Liver (tissue), 8 donors: ENCODE measurements at regions not wholly inside any gene's neighbourhood (a gene's known extent, or its start where the extent isn't known, plus 50 kb on each side); places are given as distances from the start of the nearest gene placed in this dataset.

Experiments used
- DNase-seq: peaks from one replicate; pipeline ENCODE4 v3.0.0-alpha.2; 2017; ENCODE audit warnings: low spot score
- H3K27ac ChIP-seq, 2 donors: one replicate each; pipeline ENCODE4 v1.7.0; 2013; ENCODE audit warnings: inconsistent platforms in 2 of 2, low read length in 2 of 2, control low read depth in 1 of 2, low read depth in 1 of 2, mild to moderate bottlenecking in 1 of 2
- H3K27me3 ChIP-seq, 4 donors: one replicate each; pipeline versions ENCODE4 v1.6.1 to v1.7.0; 2013; ENCODE audit warnings: low read length in 3 of 4, inconsistent platforms in 1 of 4, mild to moderate bottlenecking in 1 of 4, moderate library complexity in 1 of 4; ENCODE audit not compliant: control insufficient read depth in 4 of 4, insufficient read depth in 4 of 4
- H3K36me3 ChIP-seq, 4 donors: one replicate each; pipeline versions ENCODE4 v1.6.1 to v1.7.0; 2013; ENCODE audit warnings: low read length in 3 of 4, mild to moderate bottlenecking in 3 of 4, low read depth in 1 of 4, moderate library complexity in 1 of 4; ENCODE audit not compliant: control insufficient read depth in 4 of 4, insufficient read depth in 3 of 4
- H3K4me1 ChIP-seq, 4 donors: one replicate each; pipeline versions ENCODE4 v1.6.1 to v1.7.0; 2013; ENCODE audit warnings: low read length in 3 of 4, mild to moderate bottlenecking in 3 of 4, moderate library complexity in 1 of 4; ENCODE audit not compliant: control insufficient read depth in 4 of 4, insufficient read depth in 4 of 4
- H3K4me3 ChIP-seq, 3 donors: one replicate each; pipeline versions ENCODE4 v1.6.1 to v1.7.0; 2013; ENCODE audit warnings: low read length in 3 of 3, control low read depth in 1 of 3, low read depth in 1 of 3, mild to moderate bottlenecking in 1 of 3
- H3K9ac ChIP-seq, 2 donors: one replicate each; pipeline ENCODE4 v1.7.0; 2013; ENCODE audit warnings: low read length in 2 of 2, mild to moderate bottlenecking in 2 of 2, moderate library complexity in 2 of 2, control low read depth in 1 of 2, low read depth in 1 of 2
- H3K9me3 ChIP-seq, 4 donors: one replicate each; pipeline versions ENCODE4 v1.6.1 to v1.7.0; 2013; ENCODE audit warnings: low read length in 3 of 4; ENCODE audit not compliant: control insufficient read depth in 4 of 4
- EGR1 ChIP-seq, 2 donors: IDR thresholded peaks; 2 replicates each; pipeline ENCODE4 v1.6.1; 2016 to 2018; ENCODE audit warnings: antibody characterized with exemption in 2 of 2, low read depth in 2 of 2
- FOXA1 ChIP-seq: IDR thresholded peaks from 2 replicates; pipeline ENCODE4 v1.6.1; 2016; ENCODE audit warnings: antibody characterized with exemption
- FOXA2 ChIP-seq: IDR thresholded peaks from 2 replicates; pipeline ENCODE4 v1.6.1; 2016; ENCODE audit warnings: antibody characterized with exemption
- GABPA ChIP-seq, 2 donors: IDR thresholded peaks in 1 of 2; conservative IDR thresholded peaks in 1 of 2; 2 replicates each; pipeline ENCODE4 v1.6.1; 2016; ENCODE audit warnings: antibody characterized with exemption in 2 of 2, mild to moderate bottlenecking in 1 of 2, moderate library complexity in 1 of 2
- HNF4A ChIP-seq, 2 donors: conservative IDR thresholded peaks; 2 replicates each; pipeline ENCODE4 v1.6.1; 2016; ENCODE audit warnings: antibody characterized with exemption in 2 of 2, mild to moderate bottlenecking in 2 of 2
- HNF4G ChIP-seq: IDR thresholded peaks from 2 replicates; pipeline ENCODE4 v1.6.1; 2016; ENCODE audit warnings: antibody characterized with exemption
- JUND ChIP-seq, 2 donors: IDR thresholded peaks; 2 replicates each; pipeline ENCODE4 v1.6.1; 2016; ENCODE audit warnings: antibody characterized with exemption in 2 of 2
- RAD21 ChIP-seq, 2 donors: IDR thresholded peaks; 2 replicates each; pipeline ENCODE4 v1.6.1; 2016; ENCODE audit warnings: antibody characterized with exemption in 2 of 2, mild to moderate bottlenecking in 2 of 2
- RXRA ChIP-seq, 2 donors: IDR thresholded peaks; 2 replicates each; pipeline ENCODE4 v1.6.1; 2017 to 2018; ENCODE audit warnings: antibody characterized with exemption in 2 of 2, mild to moderate bottlenecking in 1 of 2
- SP1 ChIP-seq: IDR thresholded peaks from 2 replicates; pipeline ENCODE4 v1.6.1; 2018; ENCODE audit warnings: antibody characterized with exemption, mild to moderate bottlenecking
- TAF1 ChIP-seq: conservative IDR thresholded peaks from 2 replicates; pipeline ENCODE4 v1.6.1; 2016; ENCODE audit warnings: antibody characterized with exemption, mild to moderate bottlenecking
- YY1 ChIP-seq: IDR thresholded peaks from 2 replicates; pipeline ENCODE4 v1.6.1; 2016; ENCODE audit warnings: antibody characterized with exemption, mild to moderate bottlenecking
- WGBS: extraction: QIAGEN DNeasy Blood & Tissue Kit; methylation state at CpG from one replicate; pipeline ENCODE4 v1.1.7; 2013; 5-methylcytosine and 5-hydroxymethylcytosine counted together
- TF ChIP-seq, protein P1 (sequence below): IDR thresholded peaks from 2 replicates; pipeline ENCODE4 v1.6.1; 2016; ENCODE audit warnings: antibody characterized with exemption
- TF ChIP-seq, protein P2 (sequence below): fragments of 150-350 bp; IDR thresholded peaks from 2 replicates; pipeline ENCODE4 v1.5.1; 2017; ENCODE audit warnings: improper control_type of control experiment, low read depth, low read length; ENCODE audit not compliant: missing input control
- TF ChIP-seq, protein P3 (sequence below): IDR thresholded peaks from 2 replicates; pipeline ENCODE4 v1.6.1; 2016; ENCODE audit warnings: antibody characterized with exemption
- TF ChIP-seq, protein P4 (sequence below): IDR thresholded peaks from 2 replicates; pipeline ENCODE4 v1.6.1; 2016; ENCODE audit warnings: antibody characterized with exemption
- TF ChIP-seq, protein P5 (sequence below): IDR thresholded peaks from 2 replicates; pipeline ENCODE4 v1.6.1; 2016; ENCODE audit warnings: antibody characterized with exemption, mild to moderate bottlenecking
- donor health status: healthy.
- donor health status: healthy.
- donor health status: healthy.
- donor health status: healthy.
- donor health status: healthy.

DNA sequence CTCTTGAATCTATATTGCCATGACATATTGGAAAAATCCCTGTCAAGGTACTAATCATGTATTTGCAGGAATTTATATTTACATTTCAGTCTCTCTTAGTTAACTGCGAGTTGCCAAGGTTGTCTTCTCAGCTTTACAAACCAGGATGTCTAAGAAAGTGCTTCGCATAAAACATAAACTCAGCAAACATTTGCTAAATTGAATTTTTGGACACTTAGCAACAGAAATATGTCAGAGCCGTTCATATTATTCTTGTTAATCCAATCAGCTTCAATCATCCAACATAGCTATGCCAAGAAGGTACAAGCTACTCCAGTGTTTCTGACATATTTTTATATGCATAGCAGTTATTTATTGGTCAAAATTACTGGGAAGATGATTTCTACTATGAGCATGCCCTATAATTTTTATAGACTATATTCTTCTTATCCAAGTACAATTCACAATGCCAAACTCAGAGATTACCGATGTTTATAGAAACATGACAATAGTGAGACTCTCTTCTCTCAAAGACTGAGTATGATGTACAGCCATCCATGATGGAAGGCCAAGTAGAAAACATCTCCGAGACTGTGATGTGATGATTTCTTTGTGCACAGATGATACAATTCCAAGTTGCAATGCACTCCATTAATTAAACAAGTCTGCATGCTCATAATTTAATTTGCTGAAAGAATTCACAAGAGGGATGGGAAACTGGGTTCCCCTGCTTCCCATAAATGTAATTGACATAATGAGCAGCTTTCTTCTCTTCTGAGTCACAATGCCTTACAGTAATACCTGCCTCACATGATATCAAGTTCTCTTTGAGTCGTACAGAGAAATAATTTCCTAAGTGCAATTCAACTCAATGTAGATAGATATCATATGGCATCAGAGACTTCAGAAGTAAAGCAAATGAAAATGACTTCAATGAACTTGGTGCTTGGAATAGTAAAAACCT is 776.3 kb downstream of the EFNB2 start (continued):
- TF ChIP-seq GABPA (IDR thresholded peaks at IDR 0.05 in 1 of 2, conservative IDR thresholded peaks at IDR 0.05 in 1 of 2) = no peak
- no peak for TF ChIP-seq TAF1

DNA sequence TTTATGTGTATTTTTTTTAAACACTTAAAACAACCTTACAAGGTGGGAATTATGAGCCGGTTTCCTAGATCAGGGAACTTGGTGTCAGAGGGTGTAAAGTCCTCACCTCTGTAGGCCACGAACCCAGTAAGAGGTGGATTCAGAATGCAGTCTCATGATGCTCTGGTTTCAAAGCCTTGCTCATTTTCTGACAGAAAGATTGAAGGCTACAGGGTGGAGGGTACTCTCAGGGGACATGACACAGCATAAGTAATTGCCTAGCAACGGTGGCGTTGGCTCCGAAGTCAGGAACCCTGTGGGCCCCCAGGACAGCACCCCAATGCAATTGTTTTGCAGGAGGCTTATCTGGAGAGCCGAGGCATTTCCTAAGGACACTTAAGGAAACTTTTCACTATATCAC is 794.7 kb downstream of the EFNB2 start:
- WGBS = 41% methylated on average over 6 of the region's 6 CpGs
- DNase-seq = no peak
- Histone ChIP-seq H3K27me3 (no peaks in the 10 kb centered on the region), H3K4me1 (no peaks in the 10 kb centered on the region), H3K27ac (no peak overlapping the region), H3K36me3 (no peaks in the 10 kb centered on the region), H3K9ac (no peak overlapping the region), H3K9me3 (no peaks in the 10 kb centered on the region), H3K4me3 (no peak overlapping the region)
- no peak for TF ChIP-seq FOXA2
- TF ChIP-seq, protein P1, sequence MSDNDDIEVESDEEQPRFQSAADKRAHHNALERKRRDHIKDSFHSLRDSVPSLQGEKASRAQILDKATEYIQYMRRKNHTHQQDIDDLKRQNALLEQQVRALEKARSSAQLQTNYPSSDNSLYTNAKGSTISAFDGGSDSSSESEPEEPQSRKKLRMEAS = no peak

DNA sequence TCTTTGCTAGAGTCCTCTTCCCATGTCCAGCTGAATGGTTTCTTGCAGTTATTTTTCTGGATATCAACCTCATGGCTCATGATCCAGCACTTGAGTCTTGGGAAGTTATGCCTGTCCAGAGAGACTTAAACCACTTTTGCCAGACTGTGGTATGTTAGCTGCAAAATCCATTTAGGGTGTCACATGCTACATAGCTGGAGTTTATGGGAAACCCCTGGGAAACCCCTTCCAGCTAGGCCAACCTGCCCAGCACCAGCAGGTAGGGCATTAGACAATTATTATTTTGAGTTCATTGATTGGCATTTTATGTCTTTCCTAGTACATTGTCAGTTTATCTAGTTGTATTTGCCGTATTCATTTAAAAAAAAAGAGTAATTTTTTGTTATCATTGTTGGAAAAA is 797.8 kb downstream of the EFNB2 start:
- TF ChIP-seq RAD21 (IDR thresholded peaks at IDR 0.05) (no peak), FOXA1 (no peak), GABPA (IDR thresholded peaks at IDR 0.05 in 1 of 2, conservative IDR thresholded peaks at IDR 0.05 in 1 of 2) (no peak), TAF1 (no peak), EGR1 (IDR thresholded peaks at IDR 0.05; ENCODE audit: low read depth in 2 of 2) (no peak), HNF4G (no peak), YY1 (no peak), RXRA (IDR thresholded peaks at IDR 0.05) (no peak), FOXA2 (no peak), HNF4A (conservative IDR thresholded peaks at IDR 0.05) (no peak), SP1 (no peak), JUND (IDR thresholded peaks at IDR 0.05) (no peak)
- TF ChIP-seq, protein P2, sequence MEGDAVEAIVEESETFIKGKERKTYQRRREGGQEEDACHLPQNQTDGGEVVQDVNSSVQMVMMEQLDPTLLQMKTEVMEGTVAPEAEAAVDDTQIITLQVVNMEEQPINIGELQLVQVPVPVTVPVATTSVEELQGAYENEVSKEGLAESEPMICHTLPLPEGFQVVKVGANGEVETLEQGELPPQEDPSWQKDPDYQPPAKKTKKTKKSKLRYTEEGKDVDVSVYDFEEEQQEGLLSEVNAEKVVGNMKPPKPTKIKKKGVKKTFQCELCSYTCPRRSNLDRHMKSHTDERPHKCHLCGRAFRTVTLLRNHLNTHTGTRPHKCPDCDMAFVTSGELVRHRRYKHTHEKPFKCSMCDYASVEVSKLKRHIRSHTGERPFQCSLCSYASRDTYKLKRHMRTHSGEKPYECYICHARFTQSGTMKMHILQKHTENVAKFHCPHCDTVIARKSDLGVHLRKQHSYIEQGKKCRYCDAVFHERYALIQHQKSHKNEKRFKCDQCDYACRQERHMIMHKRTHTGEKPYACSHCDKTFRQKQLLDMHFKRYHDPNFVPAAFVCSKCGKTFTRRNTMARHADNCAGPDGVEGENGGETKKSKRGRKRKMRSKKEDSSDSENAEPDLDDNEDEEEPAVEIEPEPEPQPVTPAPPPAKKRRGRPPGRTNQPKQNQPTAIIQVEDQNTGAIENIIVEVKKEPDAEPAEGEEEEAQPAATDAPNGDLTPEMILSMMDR = no peak
- TF ChIP-seq, protein P3, sequence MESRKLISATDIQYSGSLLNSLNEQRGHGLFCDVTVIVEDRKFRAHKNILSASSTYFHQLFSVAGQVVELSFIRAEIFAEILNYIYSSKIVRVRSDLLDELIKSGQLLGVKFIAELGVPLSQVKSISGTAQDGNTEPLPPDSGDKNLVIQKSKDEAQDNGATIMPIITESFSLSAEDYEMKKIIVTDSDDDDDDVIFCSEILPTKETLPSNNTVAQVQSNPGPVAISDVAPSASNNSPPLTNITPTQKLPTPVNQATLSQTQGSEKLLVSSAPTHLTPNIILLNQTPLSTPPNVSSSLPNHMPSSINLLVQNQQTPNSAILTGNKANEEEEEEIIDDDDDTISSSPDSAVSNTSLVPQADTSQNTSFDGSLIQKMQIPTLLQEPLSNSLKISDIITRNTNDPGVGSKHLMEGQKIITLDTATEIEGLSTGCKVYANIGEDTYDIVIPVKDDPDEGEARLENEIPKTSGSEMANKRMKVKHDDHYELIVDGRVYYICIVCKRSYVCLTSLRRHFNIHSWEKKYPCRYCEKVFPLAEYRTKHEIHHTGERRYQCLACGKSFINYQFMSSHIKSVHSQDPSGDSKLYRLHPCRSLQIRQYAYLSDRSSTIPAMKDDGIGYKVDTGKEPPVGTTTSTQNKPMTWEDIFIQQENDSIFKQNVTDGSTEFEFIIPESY = no peak
- TF ChIP-seq, protein P1 = no peak
- TF ChIP-seq, protein P4, sequence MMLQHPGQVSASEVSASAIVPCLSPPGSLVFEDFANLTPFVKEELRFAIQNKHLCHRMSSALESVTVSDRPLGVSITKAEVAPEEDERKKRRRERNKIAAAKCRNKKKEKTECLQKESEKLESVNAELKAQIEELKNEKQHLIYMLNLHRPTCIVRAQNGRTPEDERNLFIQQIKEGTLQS = no peak
- TF ChIP-seq, protein P5, sequence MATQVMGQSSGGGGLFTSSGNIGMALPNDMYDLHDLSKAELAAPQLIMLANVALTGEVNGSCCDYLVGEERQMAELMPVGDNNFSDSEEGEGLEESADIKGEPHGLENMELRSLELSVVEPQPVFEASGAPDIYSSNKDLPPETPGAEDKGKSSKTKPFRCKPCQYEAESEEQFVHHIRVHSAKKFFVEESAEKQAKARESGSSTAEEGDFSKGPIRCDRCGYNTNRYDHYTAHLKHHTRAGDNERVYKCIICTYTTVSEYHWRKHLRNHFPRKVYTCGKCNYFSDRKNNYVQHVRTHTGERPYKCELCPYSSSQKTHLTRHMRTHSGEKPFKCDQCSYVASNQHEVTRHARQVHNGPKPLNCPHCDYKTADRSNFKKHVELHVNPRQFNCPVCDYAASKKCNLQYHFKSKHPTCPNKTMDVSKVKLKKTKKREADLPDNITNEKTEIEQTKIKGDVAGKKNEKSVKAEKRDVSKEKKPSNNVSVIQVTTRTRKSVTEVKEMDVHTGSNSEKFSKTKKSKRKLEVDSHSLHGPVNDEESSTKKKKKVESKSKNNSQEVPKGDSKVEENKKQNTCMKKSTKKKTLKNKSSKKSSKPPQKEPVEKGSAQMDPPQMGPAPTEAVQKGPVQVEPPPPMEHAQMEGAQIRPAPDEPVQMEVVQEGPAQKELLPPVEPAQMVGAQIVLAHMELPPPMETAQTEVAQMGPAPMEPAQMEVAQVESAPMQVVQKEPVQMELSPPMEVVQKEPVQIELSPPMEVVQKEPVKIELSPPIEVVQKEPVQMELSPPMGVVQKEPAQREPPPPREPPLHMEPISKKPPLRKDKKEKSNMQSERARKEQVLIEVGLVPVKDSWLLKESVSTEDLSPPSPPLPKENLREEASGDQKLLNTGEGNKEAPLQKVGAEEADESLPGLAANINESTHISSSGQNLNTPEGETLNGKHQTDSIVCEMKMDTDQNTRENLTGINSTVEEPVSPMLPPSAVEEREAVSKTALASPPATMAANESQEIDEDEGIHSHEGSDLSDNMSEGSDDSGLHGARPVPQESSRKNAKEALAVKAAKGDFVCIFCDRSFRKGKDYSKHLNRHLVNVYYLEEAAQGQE = no peak
- H3K9me3 ChIP-seq = no peaks in the 10 kb centered on the region
- DNase-seq = no peak
- no peaks in the 10 kb centered on the region for H3K27me3 ChIP-seq
- no peaks in the 10 kb centered on the region for H3K36me3 ChIP-seq
- H3K27ac ChIP-seq = no peak overlapping the region
- no peak overlapping the region for H3K9ac ChIP-seq
- 79% methylated on average over 1 of the region's 1 CpG for WGBS
- H3K4me1 ChIP-seq = no peaks in the 10 kb centered on the region
- no peak overlapping the region for H3K4me3 ChIP-seq
